ENCODE measurements at regions not wholly inside any gene's neighbourhood (a gene's known extent, or its start where the extent isn't known, plus 50 kb on each side); places are given as distances from the start of the nearest gene placed in this dataset.

GRCh38 chr5:14967166-14967565 is 95.6 kb upstream of the ANKH start:
- DNase-seq = no peak

GRCh38 chr5:14965815-14966214 is 94.2 kb upstream of the ANKH start:
- DNase-seq = no peak

GRCh38 chr5:14962604-14963003 is 91.0 kb upstream of the ANKH start:
- DNase-seq = no peak

GRCh38 chr5:14960120-14960462 is 88.5 kb upstream of the ANKH start:
- DNase-seq = no peak

GRCh38 chr5:14959399-14960119 is 88.0 kb upstream of the ANKH start:
- DNase-seq = no peak

- no peak for DNase-seq
Measured at GRCh38 chr5:14958188-14958587, 86.6 kb upstream of the ANKH start.

GRCh38 chr5:14956423-14957046 is 85.0 kb upstream of the ANKH start:
- DNase-seq = no peak

GRCh38 chr5:14954616-14955343 is 83.2 kb upstream of the ANKH start:
- no peak for DNase-seq

- DNase-seq = no peak
Measured at GRCh38 chr5:14954216-14954615, 82.6 kb upstream of the ANKH start.

- DNase-seq = no peak
Measured at GRCh38 chr5:14953075-14953607, 81.6 kb upstream of the ANKH start.

GRCh38 chr5:14948383-14948782 is 76.8 kb upstream of the ANKH start:
- no peak for DNase-seq

- no peak for DNase-seq
Measured at GRCh38 chr5:14946815-14947620, 75.4 kb upstream of the ANKH start.

- no peak for DNase-seq
Measured at GRCh38 chr5:14945450-14945849, 73.9 kb upstream of the ANKH start.

- no peak for DNase-seq
Measured at GRCh38 chr5:14944996-14945395, 73.4 kb upstream of the ANKH start.

GRCh38 chr5:14944350-14944739 is 72.8 kb upstream of the ANKH start:
- DNase-seq = no peak

- DNase-seq = no peak
Measured at GRCh38 chr5:14942212-14942611, 70.6 kb upstream of the ANKH start.

- DNase-seq = no peak
Measured at GRCh38 chr5:14937254-14937653, 65.7 kb upstream of the ANKH start.

- DNase-seq = no peak
Measured at GRCh38 chr5:14936588-14936987, 65.0 kb upstream of the ANKH start.

- no peak for DNase-seq
Measured at GRCh38 chr5:14935341-14935740, 63.8 kb upstream of the ANKH start.

GRCh38 chr5:14932902-14933469 is 61.4 kb upstream of the ANKH start:
- no peak for DNase-seq

- no peak for DNase-seq
Measured at GRCh38 chr5:14930486-14930885, 58.9 kb upstream of the ANKH start.

GRCh38 chr5:14929293-14930065 is 57.9 kb upstream of the ANKH start:
- DNase-seq = no peak
